Choroid plexus epithelial cell (primary cell): ENCODE measurements at regions not wholly inside any gene's neighbourhood (a gene's known extent, or its start where the extent isn't known, plus 50 kb on each side); places are given as distances from the start of the nearest gene placed in this dataset.

Experiments used
- DNase-seq: peaks from one replicate; pipeline ENCODE4 v3.0.0-alpha.2; 2010; ENCODE audit warnings: low read depth
- H3K4me3 ChIP-seq: 2 replicates; pipeline ENCODE4 v1.5.1; 2011; ENCODE audit warnings: low read depth, mild to moderate bottlenecking, control low read depth, low read length, moderate library complexity
- TF ChIP-seq, protein P1 (sequence below): conservative IDR thresholded peaks from 2 replicates; pipeline ENCODE4 v1.5.1; 2011; ENCODE audit warnings: low read depth, mild to moderate bottlenecking, control low read depth, inconsistent platforms, low read length, moderate library complexity

DNA sequence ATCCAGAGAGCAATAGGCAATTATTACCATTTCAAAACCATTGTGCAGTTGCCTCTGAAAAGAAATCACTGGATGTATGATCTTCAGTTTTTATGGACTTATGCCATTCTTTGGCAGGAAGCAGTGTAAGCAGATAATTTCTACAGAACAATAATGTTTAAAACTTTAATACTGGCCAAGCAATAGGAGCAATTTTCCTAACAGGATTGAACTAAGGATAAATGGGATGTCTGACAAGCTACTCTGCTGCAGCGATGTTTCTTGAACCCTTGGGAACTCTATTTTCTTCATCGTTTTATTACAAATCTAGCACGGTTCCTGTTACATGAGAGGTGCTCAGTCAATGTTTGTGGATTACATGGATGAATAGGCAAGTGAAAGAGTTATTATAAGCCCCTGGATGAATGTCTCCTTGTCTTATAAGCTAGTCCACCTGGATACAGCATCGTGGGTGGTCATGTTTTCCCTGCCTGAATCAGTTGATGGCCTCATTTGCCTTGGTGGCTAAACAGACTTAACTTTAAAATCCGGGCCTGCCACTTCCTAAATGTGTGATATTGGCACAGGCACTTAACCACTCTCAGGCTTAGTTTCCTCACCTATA lies 68.2 kb upstream of the MDM1 start:
- no peak for DNase-seq
- no peak overlapping the region for H3K4me3 ChIP-seq
- TF ChIP-seq, protein P1, sequence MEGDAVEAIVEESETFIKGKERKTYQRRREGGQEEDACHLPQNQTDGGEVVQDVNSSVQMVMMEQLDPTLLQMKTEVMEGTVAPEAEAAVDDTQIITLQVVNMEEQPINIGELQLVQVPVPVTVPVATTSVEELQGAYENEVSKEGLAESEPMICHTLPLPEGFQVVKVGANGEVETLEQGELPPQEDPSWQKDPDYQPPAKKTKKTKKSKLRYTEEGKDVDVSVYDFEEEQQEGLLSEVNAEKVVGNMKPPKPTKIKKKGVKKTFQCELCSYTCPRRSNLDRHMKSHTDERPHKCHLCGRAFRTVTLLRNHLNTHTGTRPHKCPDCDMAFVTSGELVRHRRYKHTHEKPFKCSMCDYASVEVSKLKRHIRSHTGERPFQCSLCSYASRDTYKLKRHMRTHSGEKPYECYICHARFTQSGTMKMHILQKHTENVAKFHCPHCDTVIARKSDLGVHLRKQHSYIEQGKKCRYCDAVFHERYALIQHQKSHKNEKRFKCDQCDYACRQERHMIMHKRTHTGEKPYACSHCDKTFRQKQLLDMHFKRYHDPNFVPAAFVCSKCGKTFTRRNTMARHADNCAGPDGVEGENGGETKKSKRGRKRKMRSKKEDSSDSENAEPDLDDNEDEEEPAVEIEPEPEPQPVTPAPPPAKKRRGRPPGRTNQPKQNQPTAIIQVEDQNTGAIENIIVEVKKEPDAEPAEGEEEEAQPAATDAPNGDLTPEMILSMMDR = no peak

DNA sequence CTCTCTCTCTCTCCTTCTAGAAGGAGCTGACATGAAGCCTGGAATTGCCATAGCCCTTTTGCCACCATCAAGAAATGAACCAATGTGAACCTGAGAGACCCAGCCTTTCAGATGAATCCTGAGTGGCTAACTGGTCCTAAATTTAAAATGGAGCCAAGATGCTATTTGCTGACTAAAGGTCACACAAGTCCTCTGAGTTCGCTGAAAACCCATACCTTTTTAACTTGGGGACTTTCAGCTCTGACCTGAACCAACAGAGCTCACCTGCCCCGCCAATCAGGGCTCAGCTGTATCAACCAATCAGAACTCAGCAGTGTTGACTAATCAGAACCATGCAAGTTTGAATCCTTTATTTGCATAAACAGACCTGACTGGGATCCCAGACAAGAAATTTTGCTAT lies 70.3 kb upstream of the MDM1 start:
- no peak for DNase-seq
- TF ChIP-seq, protein P1 = no peak

DNA sequence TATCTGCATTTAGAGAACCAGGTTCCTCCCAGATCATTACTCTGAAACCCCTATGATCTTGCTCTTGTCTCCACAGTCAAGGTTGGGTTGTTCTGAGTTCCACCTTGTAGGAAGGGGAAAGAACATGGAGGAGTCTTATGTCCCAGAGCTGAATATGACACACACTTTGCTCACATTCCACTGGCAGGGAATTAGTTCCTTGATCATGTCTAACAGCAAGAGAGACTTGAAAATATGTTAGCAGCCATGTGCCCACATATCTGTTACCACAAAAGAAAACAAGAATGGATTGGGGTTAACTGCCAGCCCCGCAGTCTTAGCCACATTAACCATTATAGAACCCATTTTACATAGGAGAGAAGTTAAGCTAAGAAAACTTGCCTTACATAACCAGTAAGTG lies 71.1 kb upstream of the MDM1 start:
- H3K4me3 ChIP-seq = no peak overlapping the region
- TF ChIP-seq, protein P1 = no peak
- no peak for DNase-seq

More for the DNA sequence above, 70.3 kb upstream of the MDM1 start:
- no peak overlapping the region for H3K4me3 ChIP-seq

DNA sequence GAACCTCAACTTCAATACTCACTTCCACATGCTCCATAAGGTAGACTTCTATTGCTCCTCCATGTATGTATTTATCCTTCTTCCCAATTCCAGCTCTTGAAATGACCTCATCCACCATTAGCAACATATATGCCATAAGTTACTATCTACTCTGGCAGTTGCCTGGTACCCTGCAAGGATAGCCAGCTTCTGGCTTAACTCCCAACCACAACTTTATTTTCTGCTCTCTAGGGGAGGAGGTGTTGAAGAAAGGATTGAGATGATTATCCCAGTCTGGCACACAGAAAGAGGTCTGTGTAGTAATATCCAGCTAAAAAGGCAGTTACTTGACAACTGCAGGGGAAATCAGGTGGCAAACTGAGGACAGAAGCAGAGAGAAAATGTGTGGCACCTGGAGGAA lies 71.5 kb upstream of the MDM1 start:
- DNase-seq = no peak
- H3K4me3 ChIP-seq = no peak overlapping the region
- TF ChIP-seq, protein P1 = no peak

DNA sequence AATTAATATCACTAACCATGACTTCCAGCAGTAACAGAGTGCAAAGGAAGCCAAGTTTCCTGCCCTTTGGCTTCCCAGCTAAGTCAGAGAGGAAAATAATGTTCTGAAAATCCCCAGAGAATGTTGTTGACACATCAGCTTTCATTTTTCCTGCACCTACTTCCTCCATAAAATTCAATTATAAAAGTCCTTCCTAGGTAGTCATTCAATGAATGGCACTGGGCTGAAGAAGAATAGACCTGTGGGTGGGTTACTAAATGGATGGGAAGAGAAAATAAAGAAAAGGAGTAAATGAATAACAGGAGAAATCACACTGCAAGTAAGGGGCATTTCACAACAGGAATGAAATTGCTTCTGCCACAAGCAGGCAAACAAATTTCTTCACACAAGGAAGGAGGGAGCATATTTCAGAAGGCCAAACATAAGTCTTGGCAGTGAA lies 73.2 kb upstream of the MDM1 start:
- DNase-seq = peak; percentile 63
- TF ChIP-seq, protein P1 = no peak
- H3K4me3 ChIP-seq = no peak overlapping the region

DNA sequence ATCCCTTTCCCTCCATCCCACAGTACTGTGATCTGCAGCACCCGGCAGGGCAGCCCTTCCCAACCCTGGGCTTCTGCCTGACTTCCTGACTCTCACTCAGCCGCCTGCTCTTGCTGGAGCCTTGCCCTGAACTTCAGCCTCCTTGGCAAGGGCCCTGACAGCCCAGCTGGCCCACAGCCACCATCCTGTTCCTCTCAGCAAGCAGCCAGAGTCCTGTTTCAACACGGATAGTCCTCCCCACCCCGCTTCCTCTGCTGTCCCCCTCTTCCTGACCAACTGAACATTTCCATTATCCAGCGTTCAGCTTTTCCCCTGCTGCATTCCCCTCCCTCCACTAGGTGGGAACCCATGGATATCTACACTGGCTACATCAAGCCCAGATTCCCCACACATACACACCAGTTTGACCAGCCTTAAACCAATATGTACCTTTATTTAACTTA lies 74.0 kb upstream of the MDM1 start:
- peak; percentile 95 for DNase-seq
- no peak overlapping the region for H3K4me3 ChIP-seq
- TF ChIP-seq, protein P1 = peak; percentile 71

DNA sequence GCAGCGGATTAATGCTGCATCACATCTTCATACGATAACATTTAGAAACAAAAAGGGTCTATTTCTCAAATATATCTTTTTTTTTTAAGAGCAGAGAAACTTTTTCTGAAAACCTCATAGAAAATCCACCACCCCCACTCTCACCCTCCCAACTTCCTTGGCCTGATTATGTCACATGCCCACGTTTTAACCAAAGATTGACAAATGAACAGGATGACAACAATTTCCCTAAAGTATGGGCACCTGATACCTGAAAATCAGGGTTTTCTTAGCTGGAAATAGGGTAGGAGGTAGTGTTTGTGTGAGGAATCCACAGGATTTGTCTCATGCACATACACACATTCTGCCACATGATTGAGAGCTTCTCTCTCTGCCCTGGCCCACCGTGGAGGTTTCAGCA lies 74.7 kb upstream of the MDM1 start:
- TF ChIP-seq, protein P1 = no peak
- H3K4me3 ChIP-seq = no peak overlapping the region
- DNase-seq = no peak
